NCI-H1048 (cell line): ENCODE measurements at regions not wholly inside any gene's neighbourhood (a gene's known extent, or its start where the extent isn't known, plus 50 kb on each side); places are given as distances from the start of the nearest gene placed in this dataset.

ENCODE experiments used
- DNase-seq: peaks from one replicate; lab custom pipeline; 2025; lab: John Stamatoyannopoulos, UW

- DNase-seq = no peak
Measured at GRCh38 chr2:150900913-150901312, 360.8 kb downstream of the RBM43 start.

- no peak for DNase-seq
Measured at GRCh38 chr2:150895968-150896367, 365.7 kb downstream of the RBM43 start.

GRCh38 chr2:150889141-150889540, 372.5 kb downstream of the RBM43 start:
- DNase-seq = no peak

- DNase-seq = no peak
Measured at GRCh38 chr2:150888337-150888736, 373.3 kb downstream of the RBM43 start.

- no peak for DNase-seq
Measured at GRCh38 chr2:150887926-150888325, 373.7 kb downstream of the RBM43 start.

- DNase-seq = no peak
Measured at GRCh38 chr2:150885774-150886386, 375.8 kb downstream of the RBM43 start.

GRCh38 chr2:150885236-150885635, 376.4 kb downstream of the RBM43 start:
- no peak for DNase-seq

GRCh38 chr2:150883613-150883895, 378.1 kb downstream of the RBM43 start:
- no peak for DNase-seq

GRCh38 chr2:150882751-150883612, 378.7 kb downstream of the RBM43 start:
- DNase-seq = no peak

GRCh38 chr2:150880986-150881385, 380.7 kb downstream of the RBM43 start:
- no peak for DNase-seq

GRCh38 chr2:150878356-150878755, 383.3 kb downstream of the RBM43 start:
- no peak for DNase-seq

GRCh38 chr2:150876251-150876950, 385.3 kb downstream of the RBM43 start:
- no peak for DNase-seq

- DNase-seq = no peak
Measured at GRCh38 chr2:150873396-150873772, 385.9 kb upstream of the RND3 start.

GRCh38 chr2:150872756-150873395, 385.4 kb upstream of the RND3 start:
- DNase-seq = no peak

- no peak for DNase-seq
Measured at GRCh38 chr2:150866431-150866830, 379.0 kb upstream of the RND3 start.

GRCh38 chr2:150863691-150864090, 376.2 kb upstream of the RND3 start:
- no peak for DNase-seq

- no peak for DNase-seq
Measured at GRCh38 chr2:150860301-150860700, 372.8 kb upstream of the RND3 start.

- DNase-seq = no peak
Measured at GRCh38 chr2:150859877-150860276, 372.4 kb upstream of the RND3 start.

GRCh38 chr2:150859162-150859561, 371.7 kb upstream of the RND3 start:
- no peak for DNase-seq

GRCh38 chr2:150858382-150858781, 370.9 kb upstream of the RND3 start:
- no peak for DNase-seq

GRCh38 chr2:150856596-150857281, 369.3 kb upstream of the RND3 start:
- DNase-seq = no peak

GRCh38 chr2:150853263-150853662, 365.8 kb upstream of the RND3 start:
- no peak for DNase-seq
